Transverse colon (tissue), 4 donors: ENCODE measurements at regions not wholly inside any gene's neighbourhood (a gene's known extent, or its start where the extent isn't known, plus 50 kb on each side); places are given as distances from the start of the nearest gene placed in this dataset.
A peak's percentile ranks its signal among the peaks of the same experiment; 100 is the strongest.

Experiments used
- DNase-seq: peaks from one replicate; pipeline ENCODE4 v3.0.0-alpha.2; 2019
- H3K27ac ChIP-seq, 4 donors: fragments of 200-600 bp; sonication (generic); 2 replicates each; pipeline ENCODE4 v1.5.1; 2016 to 2018; ENCODE audit warnings: inconsistent platforms in 4 of 4
- H3K27me3 ChIP-seq: fragments of 200-600 bp; sonication (generic); 2 replicates; pipeline ENCODE4 v1.5.1; 2017; ENCODE audit warnings: inconsistent platforms
- H3K36me3 ChIP-seq, 4 donors: fragments of 200-600 bp; sonication (generic); 2 replicates each; pipeline ENCODE4 v1.5.1; 2017 to 2019; ENCODE audit warnings: inconsistent platforms in 4 of 4
- H3K4me1 ChIP-seq, 4 donors: fragments of 200-600 bp; sonication (generic); 2 replicates each; pipeline ENCODE4 v1.5.1; 2017 to 2020; ENCODE audit warnings: inconsistent platforms in 4 of 4
- H3K4me3 ChIP-seq, 4 donors: fragments of 200-600 bp; sonication (generic); 1 replicate in 1 of 4; 2 replicates in 3 of 4; pipeline versions ENCODE4 v1.5.1 to v1.6.1; 2017 to 2019; ENCODE audit warnings: inconsistent platforms in 4 of 4
- H3K9me3 ChIP-seq, 2 donors: fragments of 200-600 bp; sonication (generic); 2 replicates each; pipeline ENCODE4 v1.5.1; 2017 to 2019; ENCODE audit warnings: inconsistent platforms in 2 of 2
- CTCF ChIP-seq, 5 experiments: fragments of 200-600 bp in 3 of 5; fragments of 450-650 bp in 2 of 5; sonication (generic) in 3 of 5; IDR thresholded peaks; 1 replicate in 2 of 5; 2 replicates in 3 of 5; pipeline ENCODE4 v1.5.1; 2016 to 2017; ENCODE audit warnings: antibody characterized with exemption in 5 of 5, inconsistent platforms in 3 of 5, mild to moderate bottlenecking in 2 of 5, moderate library complexity in 1 of 5
- EP300 ChIP-seq: sonication (generic); formaldehyde crosslinking; IDR thresholded peaks from one replicate; pipeline ENCODE4 v1.6.1; 2017; ENCODE audit warnings: antibody characterized with exemption, low read depth
- POLR2A ChIP-seq: fragments of 450-650 bp; IDR thresholded peaks from one replicate; pipeline ENCODE4 v1.6.1; 2016; ENCODE audit warnings: antibody characterized with exemption, mild to moderate bottlenecking, moderate library complexity
- POLR2AphosphoS5 ChIP-seq, 3 donors: sonication (generic); formaldehyde crosslinking; IDR thresholded peaks; one replicate each; pipeline ENCODE4 v1.6.1; 2016; ENCODE audit warnings: antibody characterized with exemption in 3 of 3
- WGBS, 2 donors: methylation state at CpG; one replicate each; pipeline ENCODE4 v1.1.5; 2018; ENCODE audit warnings: low coverage in 1 of 2; 5-methylcytosine and 5-hydroxymethylcytosine counted together
- in situ Hi-C, 4 donors: fragments of 200-750 bp; cut with MboI; loops; one replicate each; pipeline versions ENCODE4 v1.15.0 to v1.15.1; 2017; ENCODE audit warnings: low sequenced_read_pairs in 3 of 4, low pct_ligation_motif_present in 1 of 4, low pct_unique_long_range_greater_than_20kb in 1 of 4
- intact Hi-C: fragments of 100-400 bp; cut with DNase I; formaldehyde crosslinking; loops from one replicate; pipeline ENCODE4 v1.15.1; 2023; ENCODE audit warnings: low total_unique reads

- 49 to 53% methylated on average over 4 of the region's 4 CpGs for WGBS, 2 donors
- H3K27me3 ChIP-seq: no peaks in the 10 kb centered on the region
- no peak for TF ChIP-seq EP300
- DNase-seq: no peak
- in situ Hi-C loops (loop anchor here in 1 of 4 donors (25.0 kb wide), 1 partner anchor 105 kb away; no protein-coding TSS in a partner anchor), intact Hi-C loops (no loop called here)
- no peak overlapping the region for H3K4me3 ChIP-seq
- no peaks in the 10 kb centered on the region for H3K4me1 ChIP-seq
- no peaks in the 10 kb centered on the region for H3K36me3 ChIP-seq
- H3K9me3 ChIP-seq: no peaks in the 10 kb centered on the region
- H3K27ac ChIP-seq: no peak overlapping the region
Observed at GRCh38 chr21:16841975-16842695, 670.7 kb upstream of the CXADR start.

DNA sequence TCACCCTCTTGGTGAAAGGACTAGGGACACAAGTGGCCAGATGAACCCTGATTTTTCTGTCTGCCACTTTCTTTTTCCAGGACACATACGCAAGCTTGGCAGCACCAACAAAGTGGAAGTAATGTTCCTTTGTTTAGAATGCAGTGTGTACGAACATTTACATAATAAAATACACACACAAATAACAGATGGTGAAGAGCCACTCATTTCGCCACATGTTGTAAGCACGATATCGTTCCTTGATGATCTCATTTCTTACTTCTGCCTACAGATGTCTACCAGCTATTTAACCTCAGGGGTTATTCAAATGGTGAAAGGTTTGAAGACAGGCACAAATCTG is 670.2 kb upstream of the CXADR start:
- Histone ChIP-seq H3K4me3 (no peak overlapping the region), H3K4me1 (no peaks in the 10 kb centered on the region), H3K36me3 (no peaks in the 10 kb centered on the region), H3K27me3 (no peaks in the 10 kb centered on the region), H3K27ac (no peak overlapping the region), H3K9me3 (no peaks in the 10 kb centered on the region)
- WGBS, 2 donors: 67% methylated on average over 5 of the region's 5 CpGs
- intact Hi-C loops: no loop called here
- in situ Hi-C loops: loop anchor here in 1 of 4 donors (25.0 kb wide), 1 partner anchor 105 kb away; no protein-coding TSS in a partner anchor
- no peak for DNase-seq
- TF ChIP-seq POLR2AphosphoS5 (IDR thresholded peaks at IDR 0.05) (no peak), EP300 (no peak), CTCF (IDR thresholded peaks at IDR 0.05) (no peak), POLR2A (no peak)

DNA sequence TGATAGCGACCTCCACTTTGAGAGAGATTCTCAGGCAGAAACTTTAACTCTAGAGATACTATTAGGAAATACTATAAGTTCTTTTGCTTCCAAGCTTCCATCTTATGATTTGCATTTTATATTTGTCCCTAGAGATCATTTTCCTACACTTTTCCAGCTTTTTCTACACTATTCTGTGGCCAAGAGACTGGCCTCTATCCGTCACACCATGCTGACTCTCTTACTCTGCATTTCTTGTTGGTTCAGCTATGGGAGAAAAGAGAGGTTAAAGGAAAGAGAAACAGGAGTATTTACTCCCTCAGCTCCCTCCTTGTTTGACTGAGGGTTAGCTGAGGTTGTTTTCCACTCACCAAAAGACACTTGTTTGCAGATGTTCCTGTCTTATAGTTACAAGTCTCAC is 665.6 kb upstream of the CXADR start:
- TF ChIP-seq POLR2A (no peak), CTCF (IDR thresholded peaks at IDR 0.05) (no peak), EP300 (no peak), POLR2AphosphoS5 (IDR thresholded peaks at IDR 0.05) (no peak)
- Histone ChIP-seq H3K27me3 (no peaks in the 10 kb centered on the region), H3K4me1 (no peaks in the 10 kb centered on the region), H3K4me3 (no peak overlapping the region), H3K36me3 (no peaks in the 10 kb centered on the region), H3K9me3 (no peaks in the 10 kb centered on the region), H3K27ac (no peak overlapping the region)
- intact Hi-C loops: no loop called here
- WGBS, 2 donors: 66 to 72% methylated on average over 2 of the region's 2 CpGs
- DNase-seq: no peak
- in situ Hi-C loops: loop anchor here in 1 of 4 donors (25.0 kb wide), 1 partner anchor 110 kb away; no protein-coding TSS in a partner anchor

DNA sequence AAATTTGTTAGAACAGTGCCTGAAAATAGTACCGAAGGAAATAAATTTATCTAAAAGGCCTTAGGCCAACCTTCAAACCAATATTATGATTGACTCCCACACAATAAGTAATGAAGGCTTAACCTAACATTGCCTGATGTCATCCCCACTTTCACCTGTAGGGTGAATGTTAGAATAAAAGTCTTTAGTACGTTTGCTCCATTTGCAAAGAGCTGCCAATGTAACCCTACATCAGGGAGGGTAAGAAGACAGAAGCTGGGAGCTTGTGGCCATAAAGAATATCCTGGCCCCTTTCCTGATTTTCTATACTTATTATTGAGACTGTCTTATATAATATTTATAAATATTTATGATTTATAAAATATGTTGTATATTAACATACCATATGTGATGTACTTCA is 661.8 kb upstream of the CXADR start:
- no peak overlapping the region for H3K4me3 ChIP-seq
- no peaks in the 10 kb centered on the region for H3K4me1 ChIP-seq
- no peak overlapping the region for H3K27ac ChIP-seq
- H3K36me3 ChIP-seq: no peaks in the 10 kb centered on the region
- in situ Hi-C loops: no loop called here
- intact Hi-C loops: no loop called here
- no peaks in the 10 kb centered on the region for H3K27me3 ChIP-seq
- no peak for DNase-seq
- TF ChIP-seq POLR2AphosphoS5 (IDR thresholded peaks at IDR 0.05) (no peak), CTCF (IDR thresholded peaks at IDR 0.05) (peak in 1 of 5 experiments; percentile 4), EP300 (no peak)
- WGBS, 2 donors: 60 to 75% methylated on average over 2 of the region's 2 CpGs
- peaks cover 0 to 5% of the 10 kb centered on the region in 2 donors for H3K9me3 ChIP-seq

DNA sequence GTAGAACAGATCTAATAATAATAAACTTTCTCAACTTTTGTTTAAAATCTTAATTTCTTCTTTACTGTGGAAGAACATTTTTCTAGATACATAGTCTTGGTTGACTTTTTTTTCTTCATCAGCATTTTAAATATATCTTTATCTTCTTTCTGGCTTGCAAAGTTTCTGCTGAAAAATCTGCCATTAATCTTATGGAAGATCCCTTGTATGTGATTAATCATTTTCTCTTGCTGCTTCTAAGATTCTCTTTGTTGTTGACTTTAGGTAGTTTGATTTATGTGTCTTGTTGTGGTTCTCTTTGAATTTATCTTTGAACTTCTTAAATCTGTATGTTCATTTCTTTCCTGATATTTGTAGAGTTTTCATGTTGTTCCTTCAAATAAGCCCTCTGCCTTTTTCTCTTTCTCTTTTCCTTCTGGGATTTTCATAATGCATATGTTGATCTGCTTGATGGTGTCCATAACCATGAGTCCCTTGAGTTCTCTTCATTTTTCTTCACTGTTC is 657.6 kb upstream of the CXADR start:
- H3K4me3 ChIP-seq: no peak overlapping the region
- no peaks in the 10 kb centered on the region for H3K27me3 ChIP-seq
- H3K36me3 ChIP-seq: no peaks in the 10 kb centered on the region
- no peaks in the 10 kb centered on the region for H3K4me1 ChIP-seq
- no peak for DNase-seq
- in situ Hi-C loops: no loop called here
- TF ChIP-seq POLR2AphosphoS5 (IDR thresholded peaks at IDR 0.05): no peak
- no peak for TF ChIP-seq POLR2A
- no peak for TF ChIP-seq EP300
- TF ChIP-seq CTCF (IDR thresholded peaks at IDR 0.05): no peak
- H3K9me3 ChIP-seq: peaks cover 0 to 8% of the 10 kb centered on the region in 2 donors
- H3K27ac ChIP-seq: no peak overlapping the region
- intact Hi-C loops: no loop called here
